Left hindlimb (tissue), 1 donor: ENCODE measurements at regions not wholly inside any gene's neighbourhood (a gene's known extent, or its start where the extent isn't known, plus 50 kb on each side); places are given as distances from the start of the nearest gene placed in this dataset.
A peak's percentile ranks its signal among the peaks of the same experiment; 100 is the strongest.
"Not testable (repeated sequence)": the region's sequence is repeated elsewhere in the genome, so short reads cannot be mapped to it uniquely, and the experiment has no call there.

Experiments used
- DNase-seq: peaks from one replicate; pipeline ENCODE4 v3.0.0-alpha.2; 2018

GRCh38 chr6:99808992-99809391 is 185.0 kb downstream of the MCHR2 start:
- no peak for DNase-seq

GRCh38 chr6:99810295-99810694 is 183.7 kb downstream of the MCHR2 start:
- DNase-seq: no peak

GRCh38 chr6:99810942-99811620 is 182.9 kb downstream of the MCHR2 start:
- DNase-seq: no peak

- no peak for DNase-seq
Measured at GRCh38 chr6:99811636-99812035, 182.4 kb downstream of the MCHR2 start.

GRCh38 chr6:99813565-99813964 is 180.5 kb downstream of the MCHR2 start:
- DNase-seq: no peak

- DNase-seq: no peak
Measured at GRCh38 chr6:99814230-99814928, 179.6 kb downstream of the MCHR2 start.

GRCh38 chr6:99816795-99817194 is 177.2 kb downstream of the MCHR2 start:
- no peak for DNase-seq

- no peak for DNase-seq
Measured at GRCh38 chr6:99818161-99818560, 175.9 kb downstream of the MCHR2 start.

GRCh38 chr6:99819853-99820252 is 174.2 kb downstream of the MCHR2 start:
- no peak for DNase-seq

- DNase-seq: no peak
Measured at GRCh38 chr6:99821164-99821563, 172.9 kb downstream of the MCHR2 start.

GRCh38 chr6:99822741-99823512 is 171.1 kb downstream of the MCHR2 start:
- DNase-seq: no peak

GRCh38 chr6:99823513-99824235 is 170.3 kb downstream of the MCHR2 start:
- DNase-seq: not testable (repeated sequence)

GRCh38 chr6:99833034-99833433 is 161.0 kb downstream of the MCHR2 start:
- DNase-seq: no peak

- DNase-seq: no peak
Measured at GRCh38 chr6:99836471-99836870, 157.6 kb downstream of the MCHR2 start.

GRCh38 chr6:99838607-99839006 is 155.4 kb downstream of the MCHR2 start:
- no peak for DNase-seq

- no peak for DNase-seq
Measured at GRCh38 chr6:99841297-99841696, 152.7 kb downstream of the MCHR2 start.

GRCh38 chr6:99846006-99846405 is 148.0 kb downstream of the MCHR2 start:
- DNase-seq: no peak

GRCh38 chr6:99850841-99851240 is 143.2 kb downstream of the MCHR2 start:
- DNase-seq: no peak

- DNase-seq: no peak
Measured at GRCh38 chr6:99852031-99852430, 142.0 kb downstream of the MCHR2 start.

GRCh38 chr6:99867026-99867425 is 127.0 kb downstream of the MCHR2 start:
- DNase-seq: no peak

- DNase-seq: peak; percentile 72
Measured at GRCh38 chr6:99868074-99868702, 125.8 kb downstream of the MCHR2 start.
